Right forelimb (tissue), 1 donor: ENCODE measurements at regions not wholly inside any gene's neighbourhood (a gene's known extent, or its start where the extent isn't known, plus 50 kb on each side); places are given as distances from the start of the nearest gene placed in this dataset.
"Not testable (repeated sequence)": the region's sequence is repeated elsewhere in the genome, so short reads cannot be mapped to it uniquely, and the experiment has no call there.

ENCODE experiments used
- DNase-seq: peaks from one replicate; pipeline ENCODE4 v3.0.0-alpha.2; 2018

- DNase-seq = no peak
Observed at GRCh38 chr15:61393524-61393923, 164.4 kb upstream of the RORA start.

- DNase-seq = no peak
Observed at GRCh38 chr15:61390138-61390537, 161.0 kb upstream of the RORA start.

DNA sequence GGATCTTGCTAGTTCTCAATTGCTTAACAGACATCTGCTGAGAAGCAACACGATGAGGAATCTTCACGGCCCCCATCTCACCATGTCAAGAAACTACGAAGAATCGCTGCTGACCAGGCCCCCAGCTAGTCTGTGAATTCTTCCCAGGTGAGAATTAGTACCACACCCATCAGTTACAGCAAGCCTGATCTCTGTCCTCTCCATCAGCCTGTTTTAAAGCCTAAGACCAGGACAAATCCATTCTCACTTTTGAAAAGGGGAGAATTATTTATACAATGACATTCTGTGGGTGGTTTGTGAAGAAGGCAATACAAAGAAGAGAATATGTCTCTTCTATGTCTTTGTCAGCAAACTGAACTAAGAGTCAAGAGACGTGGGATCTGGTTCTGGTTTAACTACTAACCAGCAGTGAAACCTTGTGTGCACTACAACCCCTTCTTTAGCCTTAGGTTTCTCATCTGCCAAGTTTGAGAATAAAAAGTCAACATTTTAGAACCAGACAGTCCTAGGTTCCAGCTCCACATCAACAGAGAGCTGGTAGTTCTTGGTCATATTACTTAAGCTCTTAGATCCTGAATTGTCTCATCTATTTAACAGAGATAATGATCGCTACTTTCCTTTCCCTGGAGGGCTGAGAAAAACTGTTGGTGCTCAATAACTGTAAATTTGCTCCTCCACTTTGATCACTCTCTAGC is 160.4 kb upstream of the RORA start:
- DNase-seq = no peak

DNA sequence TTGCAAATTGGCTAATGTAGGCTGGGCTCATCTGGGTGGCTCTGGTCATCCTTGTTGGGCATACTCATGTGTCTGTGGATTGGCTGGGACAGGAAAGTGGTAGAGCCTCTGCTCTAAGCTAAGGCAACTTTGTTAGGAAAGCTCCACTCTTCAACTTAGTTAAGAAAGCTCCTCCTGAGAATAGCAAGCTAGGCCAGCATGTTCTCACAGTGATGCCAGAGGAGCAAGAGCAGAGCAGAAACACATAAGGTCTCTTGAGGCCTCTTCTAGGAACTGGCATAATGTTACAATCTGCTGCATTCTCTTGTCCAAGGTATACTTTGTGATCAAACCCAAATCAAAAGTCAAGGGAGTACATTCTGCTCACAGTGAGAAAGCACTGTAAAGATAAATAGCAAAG is 158.6 kb upstream of the RORA start:
- no peak for DNase-seq

DNA sequence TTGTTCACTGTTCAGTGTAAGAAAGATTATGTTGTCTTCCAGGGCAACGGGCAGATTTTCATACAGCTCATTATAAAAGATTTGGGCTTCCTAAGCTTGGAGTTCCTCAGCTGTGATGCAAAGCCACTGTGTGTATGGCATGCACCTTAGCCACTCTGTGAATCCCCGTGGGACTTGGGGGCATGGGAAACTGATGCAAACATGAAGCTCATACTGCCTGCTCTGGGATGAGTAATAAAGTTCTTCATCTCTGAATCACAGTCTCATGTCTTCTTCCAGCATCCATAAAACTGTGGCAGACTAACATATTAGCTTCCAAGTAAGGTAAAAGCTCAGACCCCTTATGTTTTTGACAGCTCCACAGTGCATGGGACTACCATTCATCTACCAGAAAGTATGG is 154.3 kb upstream of the RORA start:
- no peak for DNase-seq

DNA sequence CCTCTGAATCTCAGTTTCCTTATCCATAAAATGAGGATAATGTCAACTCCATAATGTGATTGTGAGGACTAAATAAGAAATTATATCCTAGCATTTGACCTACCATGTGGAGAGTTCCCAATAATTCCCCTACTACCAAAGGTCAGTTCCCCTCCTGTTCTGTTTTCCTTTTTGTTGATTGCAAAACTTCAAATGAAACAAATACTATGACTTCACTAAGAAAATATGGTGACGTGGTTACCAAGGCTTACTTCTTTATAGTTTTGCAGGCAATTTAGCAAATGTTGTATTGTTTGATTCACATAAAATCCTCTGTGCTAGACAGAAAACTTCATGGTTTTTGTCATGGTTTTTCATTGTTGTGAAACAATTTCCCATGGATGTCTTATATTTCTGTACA is 153.8 kb upstream of the RORA start:
- no peak for DNase-seq

- DNase-seq = no peak
Observed at GRCh38 chr15:61381501-61381900, 152.4 kb upstream of the RORA start.

- no peak for DNase-seq
Observed at GRCh38 chr15:61380270-61380669, 151.2 kb upstream of the RORA start.

- DNase-seq = no peak
Observed at GRCh38 chr15:61379005-61379404, 149.9 kb upstream of the RORA start.

DNA sequence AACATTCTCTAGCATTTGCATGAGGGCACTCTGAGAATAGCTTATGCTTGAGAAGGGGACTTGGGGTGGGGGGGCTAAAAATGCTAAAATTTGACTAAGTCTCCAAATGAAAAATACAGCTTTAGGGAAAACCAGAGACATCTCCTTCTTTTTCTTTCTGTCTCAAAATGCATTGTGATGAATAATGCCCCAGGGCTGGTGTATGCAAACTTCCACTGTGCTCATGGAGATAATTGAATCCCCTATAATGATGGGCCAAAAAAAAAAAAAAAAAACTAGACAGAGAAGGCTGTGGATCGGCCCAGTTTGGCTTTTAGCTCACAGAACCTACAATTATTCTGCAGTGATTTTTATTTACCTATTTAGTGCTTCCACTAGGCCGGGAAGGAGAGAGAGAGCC is 147.9 kb upstream of the RORA start:
- DNase-seq = no peak

- no peak for DNase-seq
Observed at GRCh38 chr15:61376516-61376915, 147.4 kb upstream of the RORA start.

DNA sequence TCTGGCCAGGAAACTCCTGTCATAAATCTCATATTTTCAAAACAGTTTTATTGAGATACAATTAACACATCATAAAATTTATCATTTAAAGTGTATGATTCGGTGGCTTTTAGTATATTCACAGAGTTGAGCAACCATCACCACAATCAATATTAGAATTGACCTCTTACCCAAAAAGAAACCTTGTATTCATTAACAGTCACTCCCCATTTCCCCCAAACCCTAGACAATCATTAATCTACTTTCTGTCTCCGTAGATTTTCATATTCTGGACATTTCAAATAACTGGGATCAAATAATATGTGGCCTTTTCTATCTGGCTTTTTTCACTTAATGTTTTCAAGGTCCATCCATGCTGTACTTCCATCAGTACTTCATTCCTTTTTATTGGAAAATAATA is 145.7 kb upstream of the RORA start:
- no peak for DNase-seq

- no peak for DNase-seq
Observed at GRCh38 chr15:61367953-61368352, 138.9 kb upstream of the RORA start.

GRCh38 chr15:61364871-61365270 is 135.8 kb upstream of the RORA start:
- DNase-seq = peak; percentile 55

DNA sequence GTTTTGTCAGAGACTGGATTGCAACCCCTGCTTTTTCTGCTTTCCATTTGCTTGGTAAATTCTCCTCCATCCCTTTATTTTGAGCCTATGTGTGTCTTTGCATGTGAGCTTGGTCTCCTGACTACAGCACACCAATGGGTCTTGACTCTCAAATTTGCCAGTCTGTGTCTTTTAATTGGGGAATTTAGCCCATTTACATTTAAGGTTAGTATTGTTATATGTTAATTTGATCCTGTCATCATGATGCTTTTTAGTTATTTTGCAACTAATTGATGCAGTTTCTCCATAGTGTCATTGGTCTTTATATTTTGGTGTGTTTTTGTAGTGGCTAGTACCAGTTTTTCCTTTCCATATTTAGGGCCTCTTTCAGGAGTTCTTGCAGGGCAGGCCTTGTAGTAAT is 133.8 kb upstream of the RORA start:
- DNase-seq = not testable (repeated sequence)

GRCh38 chr15:61344293-61344692 is 115.2 kb upstream of the RORA start:
- DNase-seq = no peak

DNA sequence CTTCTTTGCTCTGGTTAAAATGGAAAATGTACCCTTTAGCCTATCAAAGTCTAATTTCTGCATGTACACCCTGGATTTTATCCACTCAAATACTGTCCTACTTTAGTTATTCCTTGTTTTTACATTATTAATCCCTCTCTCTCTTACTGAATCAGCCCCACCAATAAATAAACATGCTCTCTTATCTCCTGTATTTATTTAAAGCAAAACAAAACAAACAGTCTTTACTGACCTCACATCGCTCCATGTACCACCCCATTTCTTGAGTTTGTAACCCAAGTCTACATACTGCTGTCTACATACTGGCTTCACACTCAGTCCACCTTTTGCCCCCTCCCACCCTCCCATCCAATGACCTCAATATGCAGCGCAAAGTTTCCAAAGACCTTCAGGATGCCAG is 113.3 kb upstream of the RORA start:
- no peak for DNase-seq

GRCh38 chr15:61339516-61339915 is 110.4 kb upstream of the RORA start:
- no peak for DNase-seq

- DNase-seq = no peak
Observed at GRCh38 chr15:61337541-61337940, 108.4 kb upstream of the RORA start.

- no peak for DNase-seq
Observed at GRCh38 chr15:61336026-61336638, 107.0 kb upstream of the RORA start.

DNA sequence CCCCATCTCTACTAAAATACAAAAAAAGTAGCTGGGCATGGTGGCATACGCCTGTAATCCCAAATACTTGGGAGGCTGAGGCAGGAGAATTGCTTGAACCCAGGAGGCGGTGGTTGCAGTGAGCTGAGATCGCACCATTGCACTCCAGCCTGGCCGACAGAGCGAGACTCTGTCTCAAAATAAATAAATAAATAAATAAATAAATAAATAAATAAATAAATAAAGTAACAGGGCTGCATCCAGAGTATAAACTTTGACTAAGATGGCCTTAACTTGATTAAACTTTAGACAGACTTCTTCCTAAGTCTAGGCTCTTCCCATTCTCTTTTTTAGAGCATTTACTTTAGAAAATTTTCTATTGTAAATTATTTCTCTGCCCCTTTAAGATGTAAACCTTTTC is 105.6 kb upstream of the RORA start:
- DNase-seq = not testable (repeated sequence)

DNA sequence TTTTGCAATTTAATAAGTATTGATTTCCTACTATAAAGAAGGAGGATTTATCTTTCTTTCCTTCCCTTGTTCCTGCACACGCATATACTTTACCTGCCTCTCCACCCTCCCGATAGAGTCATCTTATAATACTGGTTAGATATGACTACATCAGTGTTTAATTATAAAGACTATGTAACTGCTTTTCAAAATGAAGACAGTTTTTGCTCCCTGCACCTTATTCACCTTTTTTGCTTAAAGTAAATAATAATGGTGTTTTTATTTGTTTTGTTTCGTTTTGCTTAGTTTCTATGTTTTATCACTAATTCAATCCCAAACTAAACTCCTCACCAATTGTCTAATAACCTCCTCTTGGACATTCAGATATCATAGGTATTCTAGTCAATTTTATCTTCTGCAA is 101.9 kb upstream of the RORA start:
- DNase-seq = no peak

GRCh38 chr15:61327019-61327631 is 98.0 kb upstream of the RORA start:
- DNase-seq = no peak

DNA sequence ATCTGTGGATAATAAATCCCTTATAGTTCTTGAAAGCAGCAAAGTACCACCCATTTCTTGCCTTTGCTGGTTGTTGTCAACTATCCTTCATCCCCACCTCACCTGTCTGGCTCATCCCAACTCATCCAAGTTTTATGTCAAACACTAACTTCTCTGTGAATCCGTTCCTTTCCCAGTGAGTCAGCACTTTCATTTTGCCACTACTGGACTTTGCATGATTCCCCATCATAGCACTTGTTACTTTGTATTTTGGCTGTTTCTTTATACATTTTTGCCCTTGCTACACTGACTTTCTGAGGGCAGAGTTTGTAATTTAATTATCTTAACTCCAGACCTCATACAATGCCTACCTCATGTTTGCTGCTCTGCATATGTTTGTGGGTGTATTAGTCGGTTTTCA is 90.8 kb upstream of the RORA start:
- DNase-seq = no peak
